Stimulated activated CD8-positive, alpha-beta memory T cell treated with anti-CD3 and anti-CD28 coated beads, Interleukin-15, amount 100 ng/mL, for 1 hour (primary cell): ENCODE measurements at regions not wholly inside any gene's neighbourhood (a gene's known extent, or its start where the extent isn't known, plus 50 kb on each side); places are given as distances from the start of the nearest gene placed in this dataset.
"Not testable (repeated sequence)": the region's sequence is repeated elsewhere in the genome, so short reads cannot be mapped to it uniquely, and the experiment has no call there.

ENCODE experiments used
- DNase-seq: peaks from one replicate; pipeline ENCODE4 v3.0.0-alpha.2; 2020; ENCODE audit warnings: low read depth

- no peak for DNase-seq
Observed at GRCh38 chr6:155765275-155766194, 309.9 kb upstream of the NOX3 start.

GRCh38 chr6:155762649-155763048, 307.0 kb upstream of the NOX3 start:
- DNase-seq, result no peak

- no peak for DNase-seq
Observed at GRCh38 chr6:155755452-155755851, 299.8 kb upstream of the NOX3 start.

GRCh38 chr6:155748778-155749177, 293.1 kb upstream of the NOX3 start:
- not testable (repeated sequence) for DNase-seq

DNA sequence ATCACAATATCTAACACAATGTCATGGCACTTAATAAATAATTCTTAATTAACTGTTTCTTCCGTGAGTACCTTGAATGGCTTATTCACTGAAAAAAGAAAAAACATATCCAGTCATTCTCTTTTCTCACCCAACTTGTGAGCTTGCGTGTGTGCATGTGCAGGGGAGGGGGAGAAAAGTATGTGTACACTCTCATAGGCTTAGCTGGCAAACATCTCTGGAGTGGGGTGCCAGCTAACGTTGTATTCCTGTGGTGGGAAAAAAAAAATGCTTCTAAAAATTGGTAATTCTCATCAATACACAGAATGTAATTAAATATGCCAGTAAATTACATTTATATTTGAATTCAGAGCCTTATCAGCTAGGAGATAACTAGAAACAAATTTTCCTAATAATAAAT, 291.9 kb upstream of the NOX3 start:
- DNase-seq, result no peak

- DNase-seq, result no peak
Observed at GRCh38 chr6:155740781-155741399, 285.3 kb upstream of the NOX3 start.

GRCh38 chr6:155738602-155739105, 283.0 kb upstream of the NOX3 start:
- no peak for DNase-seq

DNA sequence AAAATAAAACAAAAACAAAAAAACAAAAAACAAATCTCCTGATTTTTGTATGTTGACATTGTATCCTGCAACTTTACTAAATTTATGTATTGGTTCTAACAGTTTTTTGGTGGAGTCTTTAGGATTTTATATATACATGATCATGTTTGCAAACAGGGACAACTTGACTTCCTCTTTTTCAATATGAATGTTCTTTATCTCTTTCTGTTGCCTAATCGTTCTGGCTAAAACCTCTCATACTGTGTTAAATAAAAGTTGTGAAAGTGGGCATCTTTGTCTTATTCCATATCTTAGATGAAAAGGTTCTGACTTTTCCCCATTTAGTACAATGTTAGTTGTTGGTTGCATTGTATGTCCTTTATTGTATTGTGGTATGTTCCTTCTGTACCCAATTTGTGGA, 261.7 kb upstream of the NOX3 start:
- DNase-seq, result no peak

GRCh38 chr6:155710704-155711103, 255.1 kb upstream of the NOX3 start:
- DNase-seq, result no peak

GRCh38 chr6:155709262-155709661, 253.6 kb upstream of the NOX3 start:
- DNase-seq, result no peak

DNA sequence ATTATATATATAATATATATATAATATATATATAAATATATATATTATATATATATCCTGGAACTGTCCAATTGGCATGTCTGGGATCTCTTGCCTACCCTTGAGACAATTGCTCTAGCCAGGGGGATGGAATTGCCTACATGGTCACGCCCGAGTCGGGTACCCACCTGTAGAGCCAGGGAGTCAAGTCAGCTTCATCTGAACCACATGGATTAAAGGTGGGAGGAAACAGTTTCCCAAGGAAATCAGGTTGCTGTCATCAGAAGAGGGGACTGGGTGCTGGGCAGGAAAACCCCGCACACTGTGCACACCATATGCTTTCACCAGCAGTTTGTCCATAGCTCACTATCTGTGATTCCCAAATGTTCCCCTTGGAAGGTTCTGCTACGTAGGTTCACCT, 252.5 kb upstream of the NOX3 start:
- no peak for DNase-seq

DNA sequence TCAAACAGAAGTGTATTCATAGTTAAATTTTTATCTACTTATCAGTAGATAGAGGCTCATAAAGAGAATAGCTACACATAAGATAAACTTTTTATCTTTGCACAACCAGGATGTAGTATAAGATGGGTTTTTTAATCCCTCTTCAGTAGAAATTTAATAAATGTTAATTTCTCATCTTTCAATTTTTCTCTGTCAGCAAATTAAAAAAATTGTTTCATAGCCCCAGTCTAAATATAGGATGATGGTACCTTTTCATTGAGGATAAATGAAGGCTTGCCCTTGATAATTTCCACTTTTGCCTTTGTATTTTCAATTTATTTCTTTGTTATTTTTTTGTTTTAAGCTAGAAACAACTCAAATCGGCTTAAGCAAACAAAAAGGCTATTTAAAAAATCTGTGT, 251.2 kb upstream of the NOX3 start:
- DNase-seq, result no peak

- DNase-seq, result no peak
Observed at GRCh38 chr6:155706341-155706740, 250.7 kb upstream of the NOX3 start.

GRCh38 chr6:155701342-155701741, 245.7 kb upstream of the NOX3 start:
- no peak for DNase-seq

- no peak for DNase-seq
Observed at GRCh38 chr6:155695495-155695894, 239.9 kb upstream of the NOX3 start.

- no peak for DNase-seq
Observed at GRCh38 chr6:155694419-155694790, 238.8 kb upstream of the NOX3 start.

DNA sequence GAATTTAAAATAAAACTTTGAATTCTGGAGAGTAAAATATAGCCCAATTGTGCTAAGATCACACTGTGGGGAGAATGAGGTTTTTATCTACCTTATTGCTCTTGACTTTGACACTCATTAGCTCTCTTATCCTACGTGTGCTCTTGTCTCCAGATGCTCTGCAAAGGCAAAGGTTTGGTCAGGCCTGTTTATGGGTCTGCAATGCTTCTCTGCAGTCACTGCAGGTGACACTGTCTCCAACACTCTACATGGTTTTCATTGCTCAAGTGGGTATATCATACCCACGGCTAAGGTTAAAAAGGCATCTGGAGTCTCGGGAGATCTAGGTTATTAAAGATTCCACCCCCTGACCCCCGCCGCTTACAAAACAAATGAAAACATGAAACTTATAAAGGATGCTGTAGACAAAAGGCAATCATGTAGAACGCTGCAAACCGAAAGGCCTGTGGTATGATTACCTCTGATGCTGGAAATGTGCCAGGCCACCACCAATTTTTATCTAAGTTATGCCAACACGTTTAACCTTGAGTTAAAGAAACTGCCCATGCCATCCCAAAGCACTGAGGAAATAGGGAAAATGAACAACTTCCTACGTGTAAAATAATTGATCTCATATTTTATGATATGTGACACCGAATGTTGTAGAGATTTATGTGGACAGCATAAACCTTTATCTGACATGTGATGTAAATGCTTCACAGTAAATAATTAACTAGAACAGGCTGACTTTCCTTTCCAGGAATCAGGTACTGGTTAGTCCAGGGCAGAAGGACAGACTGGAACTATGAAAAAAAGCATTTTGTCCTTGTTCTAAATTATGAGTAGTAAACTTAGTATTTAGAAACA, 238.2 kb upstream of the NOX3 start:
- DNase-seq, result no peak

- DNase-seq, result no peak
Observed at GRCh38 chr6:155690820-155691219, 235.2 kb upstream of the NOX3 start.

DNA sequence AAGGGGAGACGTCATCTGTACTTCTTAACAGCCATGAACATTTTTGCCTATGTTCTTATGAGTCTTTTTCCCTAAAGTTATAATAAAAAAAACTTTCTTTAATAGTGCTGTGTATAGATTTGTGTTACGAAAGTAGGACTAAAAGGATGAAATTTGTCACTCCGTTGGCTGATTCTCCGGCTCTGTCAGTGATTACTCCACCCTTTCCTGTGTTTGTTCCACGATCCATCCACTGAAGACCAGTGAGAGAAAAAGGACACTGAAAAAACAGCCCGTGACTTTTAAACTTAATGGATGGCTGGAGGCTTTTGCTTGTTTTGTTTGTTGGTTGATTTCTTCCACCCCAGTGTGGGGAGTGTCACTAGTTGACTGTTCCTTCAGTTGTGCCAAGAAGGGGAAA, 232.0 kb upstream of the NOX3 start:
- no peak for DNase-seq

DNA sequence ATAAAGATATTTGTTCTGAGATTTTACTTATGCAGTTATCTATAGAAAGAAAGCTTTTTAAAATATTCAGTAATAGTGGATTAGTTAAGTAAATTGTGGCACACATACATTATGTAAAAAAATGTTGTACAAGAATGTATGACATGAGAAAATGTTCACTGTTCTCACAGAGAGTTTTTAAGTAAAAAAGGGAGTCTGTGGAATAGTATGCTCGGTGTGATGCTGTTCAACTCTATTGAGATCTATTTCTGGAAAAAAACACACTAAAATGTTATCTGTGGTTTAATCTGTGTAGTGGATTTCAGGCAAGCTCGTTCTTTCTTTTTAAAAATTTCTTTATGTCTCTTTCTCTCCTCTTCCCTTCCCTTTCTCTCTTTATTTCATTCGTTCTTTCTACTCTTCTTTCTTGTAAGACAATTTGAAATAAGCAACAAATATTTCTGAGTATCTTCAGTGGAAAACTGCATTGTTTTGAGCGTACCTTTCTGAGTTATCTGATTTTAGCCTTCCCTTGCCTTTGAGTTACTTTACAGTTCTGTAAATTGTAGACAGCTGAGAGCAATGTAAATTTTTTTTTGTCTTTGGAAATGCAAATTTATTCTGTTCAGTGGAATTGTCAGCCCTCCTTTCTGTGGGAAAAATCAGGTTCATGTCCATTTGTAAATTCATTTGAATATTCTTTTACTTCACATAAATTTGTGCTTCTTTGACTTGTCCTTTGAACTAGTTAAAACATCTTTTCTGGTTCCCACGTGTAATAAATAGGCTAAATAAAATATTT, 229.0 kb upstream of the NOX3 start:
- DNase-seq, result no peak

- no peak for DNase-seq
Observed at GRCh38 chr6:155678361-155678760, 222.7 kb upstream of the NOX3 start.

DNA sequence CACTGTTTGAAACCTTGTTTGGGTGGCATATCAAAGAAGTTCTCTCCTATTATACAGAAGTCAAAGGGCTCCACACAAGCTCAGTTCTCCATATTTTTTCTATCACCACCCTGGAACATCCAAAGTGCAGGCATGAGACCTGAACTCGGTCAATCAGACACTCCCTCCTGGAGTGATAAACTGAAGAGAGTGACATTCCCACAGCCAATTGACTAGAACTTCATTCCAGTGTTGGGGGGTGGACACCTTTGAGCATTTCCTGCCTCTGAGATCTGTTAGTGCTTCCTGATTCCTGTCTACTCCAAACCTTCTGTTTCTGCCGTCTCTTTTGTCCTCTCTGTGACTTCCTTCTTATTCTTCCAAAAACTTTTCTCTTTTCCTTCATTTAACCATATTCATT, 220.7 kb upstream of the NOX3 start:
- no peak for DNase-seq
